NCI-H2171 treated with DMSO at 0.1 percent for 48 hours (cell line): ENCODE measurements at regions not wholly inside any gene's neighbourhood (a gene's known extent, or its start where the extent isn't known, plus 50 kb on each side); places are given as distances from the start of the nearest gene placed in this dataset.
"Not testable (repeated sequence)": the region's sequence is repeated elsewhere in the genome, so short reads cannot be mapped to it uniquely, and the experiment has no call there.

ENCODE experiments used
- DNase-seq: peaks from one replicate; lab custom pipeline; 2025; lab: John Stamatoyannopoulos, UW

- no peak for DNase-seq
Measured at GRCh38 chr14:30266290-30266689, 292.7 kb upstream of the G2E3 start.

- DNase-seq: no peak
Measured at GRCh38 chr14:30267141-30267540, 291.8 kb upstream of the G2E3 start.

DNA sequence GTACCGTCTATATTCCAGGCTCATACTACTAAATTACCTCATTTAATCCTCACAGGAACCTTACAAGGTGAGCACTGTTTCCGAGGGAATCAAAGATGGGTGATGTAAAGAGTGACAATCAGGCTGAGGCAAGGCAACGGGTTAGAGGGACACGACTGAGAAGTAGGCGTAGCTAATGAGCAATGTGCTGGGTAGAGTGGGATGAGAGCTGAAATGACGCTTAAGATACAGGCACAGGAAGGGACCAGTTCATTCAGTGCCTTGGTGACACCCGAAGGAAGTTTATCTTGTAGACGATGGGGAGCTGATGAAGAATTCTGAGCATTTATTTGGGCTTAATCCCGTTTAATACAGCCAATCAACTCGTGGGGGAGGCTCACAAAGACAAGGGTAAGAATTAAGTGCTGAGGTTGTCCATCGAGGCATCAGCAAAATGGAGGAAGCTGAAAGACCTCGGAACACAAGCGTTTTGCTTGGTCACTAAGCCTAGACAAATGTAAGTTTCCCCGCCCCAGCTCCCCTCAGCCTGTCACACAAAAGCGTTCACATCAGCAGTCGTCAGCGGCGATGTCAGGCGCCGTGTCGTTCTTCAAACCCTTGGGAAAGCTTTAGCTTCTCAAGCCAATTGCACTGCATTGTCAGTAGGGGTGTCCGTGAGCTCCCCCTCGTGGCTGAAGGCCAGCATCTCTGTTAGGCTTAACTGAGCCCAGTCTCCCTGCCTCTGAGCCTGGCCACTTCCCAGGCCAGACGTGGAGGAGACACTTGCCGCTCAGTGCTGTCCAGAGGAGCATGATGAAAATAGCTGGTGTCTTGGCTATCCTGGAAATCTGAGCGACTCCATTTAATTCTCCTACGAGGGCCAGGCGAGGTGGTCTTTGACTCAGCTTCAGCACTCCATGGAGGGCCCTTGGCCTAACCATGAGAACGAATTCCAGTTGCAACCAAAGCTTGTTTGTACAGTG, 288.5 kb upstream of the G2E3 start:
- DNase-seq: peak; percentile 76

GRCh38 chr14:30271811-30272323, 287.1 kb upstream of the G2E3 start:
- DNase-seq: no peak

DNA sequence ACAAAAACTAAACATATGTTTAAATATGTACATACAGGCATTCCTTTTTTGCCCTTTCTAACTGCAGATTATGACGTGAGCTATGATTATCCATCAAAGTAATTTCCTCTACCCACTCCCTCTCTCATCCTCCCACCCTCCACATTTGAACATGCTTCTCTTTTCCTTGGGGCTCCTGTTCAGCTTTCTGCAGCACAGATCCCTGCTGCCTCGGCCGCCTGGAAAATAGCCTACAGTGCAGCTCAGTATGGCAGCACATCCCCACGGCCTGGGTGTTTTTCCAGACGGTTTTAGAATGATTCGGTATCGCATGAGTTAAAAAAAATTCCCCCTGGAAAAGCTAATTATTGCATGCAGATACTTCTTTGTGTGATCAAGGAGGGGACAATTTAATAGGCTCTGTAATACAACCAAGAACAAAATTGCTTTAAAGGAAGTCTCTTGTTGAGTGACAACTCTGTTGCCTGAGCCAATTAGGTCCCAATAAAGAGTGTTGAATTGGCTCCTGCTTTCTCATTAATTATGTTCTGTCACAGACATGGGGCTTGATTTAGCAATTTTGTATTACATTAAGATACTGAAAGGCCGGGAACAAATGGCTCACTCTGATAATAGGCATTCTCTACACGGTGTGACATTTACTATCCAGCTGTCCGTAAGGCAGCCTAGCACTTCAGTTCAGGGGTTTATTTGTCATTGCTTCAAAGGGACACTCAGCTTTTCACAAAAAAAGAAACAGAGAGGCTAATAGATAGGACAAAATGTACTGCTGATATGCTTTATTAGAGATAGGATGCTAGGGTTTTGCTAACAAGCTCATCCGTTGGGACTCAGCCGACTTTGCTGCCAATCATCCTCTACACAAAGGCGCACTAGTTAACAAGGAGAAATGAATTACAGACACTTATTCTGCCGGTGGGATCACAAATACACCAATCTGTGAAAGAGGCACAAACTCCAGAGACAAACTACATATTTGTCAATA, 285.8 kb upstream of the G2E3 start:
- no peak for DNase-seq

GRCh38 chr14:30275604-30276003, 283.4 kb upstream of the G2E3 start:
- no peak for DNase-seq

DNA sequence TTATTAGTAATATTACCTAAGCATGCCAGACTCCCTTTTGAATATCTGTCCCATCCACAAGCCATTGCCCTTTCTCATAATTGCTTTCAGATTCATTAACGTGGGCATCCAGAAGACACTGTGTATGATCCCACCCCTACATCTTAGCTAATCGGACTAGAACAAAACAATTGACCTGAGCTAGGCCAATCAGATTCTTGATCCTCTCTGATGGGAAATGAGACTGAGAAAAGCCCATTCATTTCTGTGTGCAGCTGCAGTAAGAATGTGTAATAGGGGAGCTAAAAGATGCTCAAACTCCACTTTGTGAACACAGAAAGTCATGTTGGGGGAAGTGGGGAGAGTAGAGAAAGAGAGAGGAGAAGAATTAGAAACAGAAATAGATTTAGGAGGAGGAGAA, 281.7 kb upstream of the G2E3 start:
- no peak for DNase-seq

GRCh38 chr14:30278856-30279255, 280.1 kb upstream of the G2E3 start:
- not testable (repeated sequence) for DNase-seq

GRCh38 chr14:30283822-30284446, 275.0 kb upstream of the G2E3 start:
- peak; percentile 51 for DNase-seq

GRCh38 chr14:30284808-30285207, 274.1 kb upstream of the G2E3 start:
- no peak for DNase-seq

DNA sequence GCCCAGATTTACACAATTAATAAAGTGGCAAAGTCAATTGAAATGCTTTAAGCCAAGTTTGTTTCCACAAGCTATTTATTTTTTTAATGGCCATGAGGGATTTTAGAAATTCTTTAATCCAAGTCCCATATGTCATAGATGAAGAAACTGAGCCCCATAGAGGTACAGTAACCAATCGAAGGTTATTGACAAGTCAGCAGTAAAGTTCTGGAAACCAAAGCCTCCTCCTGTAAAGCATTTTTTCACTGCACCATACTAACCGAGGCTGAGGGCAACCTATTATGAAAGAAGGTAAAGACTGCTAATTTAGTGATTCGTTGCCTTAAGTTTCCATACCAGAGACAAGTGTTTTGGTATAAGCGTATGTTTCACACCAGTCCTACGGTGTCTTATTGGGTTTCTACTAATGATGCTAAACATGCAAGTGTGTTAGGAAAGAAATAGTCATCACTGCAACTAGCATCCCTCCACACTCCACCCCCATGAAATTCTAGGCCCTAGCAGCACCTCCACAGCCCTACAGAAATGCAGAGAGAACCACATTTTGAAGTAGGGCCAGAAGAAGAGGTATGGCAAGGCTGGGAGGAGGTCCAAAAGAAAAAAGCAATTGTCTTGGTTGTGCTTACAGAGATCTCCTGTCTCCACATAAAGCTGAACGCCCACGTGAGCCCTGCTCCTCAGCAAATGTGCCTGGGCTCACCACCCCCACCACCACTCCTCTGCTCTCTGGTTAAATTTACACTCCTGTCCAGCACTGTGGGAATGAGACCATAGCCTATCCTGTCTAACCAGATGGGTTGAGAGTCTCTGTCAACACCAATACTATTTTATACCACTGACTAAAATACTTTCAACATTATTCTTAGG, 271.1 kb upstream of the G2E3 start:
- DNase-seq: no peak

- DNase-seq: peak; percentile 12
Measured at GRCh38 chr14:30290001-30290400, 269.0 kb upstream of the G2E3 start.

GRCh38 chr14:30291216-30291615, 267.7 kb upstream of the G2E3 start:
- DNase-seq: no peak

DNA sequence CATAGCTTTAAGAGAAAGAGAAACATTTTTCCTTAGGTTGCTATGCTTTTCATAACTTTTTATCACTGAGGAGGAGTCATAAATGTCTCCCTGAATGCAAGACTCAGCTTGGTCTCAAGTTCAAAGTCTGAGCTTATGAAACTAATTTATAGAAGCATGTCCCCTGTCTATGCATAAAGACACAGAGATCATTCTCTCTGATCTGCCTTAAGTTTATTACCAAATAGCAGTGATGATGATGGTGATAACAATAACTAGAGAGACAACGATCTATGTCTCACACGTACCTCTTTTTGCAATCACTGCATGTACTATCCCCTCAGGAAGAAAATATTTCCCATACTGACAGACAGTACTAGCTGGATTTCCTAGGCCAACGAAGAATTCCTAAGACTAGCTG, 266.4 kb upstream of the G2E3 start:
- no peak for DNase-seq

DNA sequence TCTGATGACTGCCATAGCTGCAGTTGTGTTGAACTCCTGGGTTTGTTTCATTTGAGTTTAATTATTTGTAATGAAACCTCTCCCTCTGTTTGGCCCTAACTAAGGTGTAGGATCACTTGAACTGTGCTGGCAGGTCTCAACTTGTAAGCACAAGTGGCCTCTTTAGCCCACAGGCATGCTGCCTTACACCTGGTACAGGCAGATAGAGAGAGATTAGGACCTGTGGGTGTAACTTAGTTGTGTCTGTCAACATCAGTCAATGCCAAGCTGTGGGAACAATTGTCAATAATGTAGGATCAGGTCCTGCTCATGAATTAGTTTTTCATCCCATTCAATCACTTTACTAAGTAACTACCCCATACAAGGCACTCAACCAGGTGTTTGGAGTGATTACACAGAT, 263.0 kb upstream of the G2E3 start:
- peak; percentile 52 for DNase-seq

DNA sequence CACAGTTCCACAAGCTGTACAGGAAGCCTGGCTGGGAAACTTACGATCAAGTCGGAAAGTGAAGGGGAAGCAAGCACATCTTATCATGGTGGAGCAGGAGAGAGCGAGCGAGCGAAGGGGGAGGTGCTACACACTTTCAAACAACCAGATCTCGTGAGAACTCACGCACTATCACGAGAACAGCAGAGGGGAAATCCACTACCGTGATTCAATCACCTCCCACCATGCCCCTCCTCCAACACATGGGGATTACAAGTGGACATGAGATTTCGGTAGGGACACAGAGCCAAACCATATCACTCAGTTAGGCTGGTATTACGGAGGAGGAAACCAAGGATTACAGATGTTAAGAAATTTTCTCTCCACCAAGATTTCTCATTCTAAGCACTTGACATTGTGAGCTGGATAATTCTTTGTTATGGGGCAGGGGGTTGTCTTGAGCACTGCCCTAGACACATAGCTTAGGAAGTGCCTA, 262.0 kb upstream of the G2E3 start:
- DNase-seq: no peak

- peak; percentile 13 for DNase-seq
Measured at GRCh38 chr14:30297876-30298795, 260.8 kb upstream of the G2E3 start.

DNA sequence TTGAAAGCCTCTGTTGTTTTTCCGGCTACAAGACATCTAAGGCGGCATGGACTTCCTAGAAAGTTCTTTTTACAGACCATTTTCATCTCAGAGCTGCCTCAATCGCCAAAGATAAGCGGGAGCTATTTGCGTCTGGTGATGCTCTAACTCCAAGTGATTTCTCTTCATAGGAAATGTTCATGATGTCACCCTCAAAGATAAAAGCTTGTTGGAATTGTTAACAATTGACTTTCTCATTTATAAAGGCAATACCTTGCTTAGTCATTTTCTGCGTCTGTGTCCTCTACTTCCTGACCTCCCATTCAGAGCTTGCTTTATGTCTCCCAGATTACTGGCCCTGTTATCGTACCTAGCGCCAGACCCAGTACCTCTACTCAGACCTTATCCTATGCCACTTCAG, 259.0 kb upstream of the G2E3 start:
- DNase-seq: no peak

GRCh38 chr14:30303350-30303749, 255.6 kb upstream of the G2E3 start:
- no peak for DNase-seq

DNA sequence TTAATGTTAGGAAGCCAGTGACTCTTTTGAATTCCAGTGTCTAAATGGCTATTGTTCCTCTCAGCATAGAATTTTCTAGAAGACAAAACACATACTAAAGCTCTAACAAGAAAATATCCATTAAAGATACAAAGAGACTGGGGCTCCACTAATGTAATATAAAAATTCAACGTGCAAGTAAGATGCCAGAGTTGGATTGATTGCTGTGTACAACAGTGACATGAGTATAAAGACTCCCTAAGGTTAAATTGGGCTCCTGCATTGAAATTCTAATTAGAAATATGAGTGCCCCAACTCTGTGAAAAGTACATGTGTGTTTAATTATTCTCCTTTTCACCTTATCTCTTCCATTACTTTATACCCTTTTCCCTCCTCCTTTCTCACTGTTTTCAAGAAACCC, 253.6 kb upstream of the G2E3 start:
- DNase-seq: no peak
